HG02571 (cell line): ENCODE measurements at regions not wholly inside any gene's neighbourhood (a gene's known extent, or its start where the extent isn't known, plus 50 kb on each side); places are given as distances from the start of the nearest gene placed in this dataset.
"Not testable (repeated sequence)": the region's sequence is repeated elsewhere in the genome, so short reads cannot be mapped to it uniquely, and the experiment has no call there.

Experiments used
- ATAC-seq: cut with Tn5 transposase; IDR thresholded peaks from one replicate; pipeline ENCODE4 v1.9.1; 2021; ENCODE audit warnings: mild to moderate bottlenecking, moderate library complexity; ENCODE audit not compliant: unreplicated experiment

DNA sequence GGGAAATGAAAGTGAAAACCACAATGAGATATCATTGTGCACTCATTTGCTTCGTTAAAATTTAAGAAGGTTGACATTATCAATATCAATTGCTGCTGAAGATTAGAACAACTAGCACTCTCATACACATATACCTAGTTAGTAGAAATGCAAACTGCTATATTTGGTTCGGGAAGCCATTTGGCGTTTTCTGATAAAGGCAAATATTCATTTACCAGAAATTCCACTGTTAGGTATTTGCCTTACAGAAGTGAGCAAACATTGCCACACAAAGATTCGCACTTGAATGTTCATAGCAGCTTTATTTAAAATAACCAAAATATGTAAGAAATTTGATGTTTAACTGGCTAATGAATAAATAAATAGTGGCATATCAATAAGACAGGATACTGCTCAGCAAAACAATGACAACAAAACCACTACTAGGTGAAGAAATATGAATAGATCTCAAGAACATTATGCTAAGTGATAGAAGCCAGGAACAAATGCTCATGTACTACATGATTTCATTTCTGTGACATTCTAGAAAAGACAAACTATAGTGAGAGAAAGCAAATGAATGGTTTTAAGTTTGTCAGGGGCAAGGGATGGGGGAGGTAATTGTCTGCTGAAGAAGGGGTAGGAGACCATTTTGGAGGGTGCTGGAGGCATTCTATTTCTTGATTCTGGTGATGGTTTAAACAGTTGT lies 387.8 kb downstream of the PTH2R start:
- no peak for ATAC-seq

DNA sequence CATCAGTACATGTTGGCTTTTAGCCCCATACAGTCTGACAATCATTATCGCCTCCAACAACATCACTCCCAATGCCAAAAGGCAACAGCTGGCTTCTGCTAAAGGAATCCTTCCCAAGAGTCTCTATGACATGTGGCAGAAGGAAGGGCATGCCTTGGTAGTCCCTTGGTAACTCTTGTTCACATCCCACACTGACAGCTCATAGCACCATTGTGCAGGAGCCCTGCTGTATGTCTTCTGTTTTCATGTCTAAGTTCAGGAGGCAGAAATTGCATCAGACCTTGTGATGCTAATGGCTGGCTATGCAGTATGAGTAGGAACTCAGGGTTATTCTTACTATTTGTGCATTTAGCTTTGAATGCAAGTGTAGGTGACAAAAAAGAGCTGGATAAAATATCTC lies 392.1 kb downstream of the PTH2R start:
- no peak for ATAC-seq

DNA sequence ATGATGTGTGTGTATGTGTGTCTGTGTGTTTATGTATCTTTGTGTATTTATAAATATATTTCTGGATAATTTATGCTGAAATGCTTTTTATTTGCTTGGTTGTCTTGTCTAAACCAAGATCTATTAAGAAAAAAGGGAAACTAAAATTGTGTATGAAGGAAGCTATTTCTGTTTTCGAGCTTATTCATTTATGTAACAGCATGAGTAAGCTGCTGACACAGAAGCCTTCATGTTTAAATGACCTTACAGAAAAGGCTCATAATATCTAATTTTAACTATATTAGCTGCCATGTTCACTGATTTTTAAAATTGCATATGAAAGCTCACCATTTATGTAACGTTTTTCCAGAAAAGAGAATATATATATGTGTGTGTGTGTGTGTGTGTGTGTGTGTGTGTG lies 392.8 kb downstream of the PTH2R start:
- ATAC-seq, result no peak

DNA sequence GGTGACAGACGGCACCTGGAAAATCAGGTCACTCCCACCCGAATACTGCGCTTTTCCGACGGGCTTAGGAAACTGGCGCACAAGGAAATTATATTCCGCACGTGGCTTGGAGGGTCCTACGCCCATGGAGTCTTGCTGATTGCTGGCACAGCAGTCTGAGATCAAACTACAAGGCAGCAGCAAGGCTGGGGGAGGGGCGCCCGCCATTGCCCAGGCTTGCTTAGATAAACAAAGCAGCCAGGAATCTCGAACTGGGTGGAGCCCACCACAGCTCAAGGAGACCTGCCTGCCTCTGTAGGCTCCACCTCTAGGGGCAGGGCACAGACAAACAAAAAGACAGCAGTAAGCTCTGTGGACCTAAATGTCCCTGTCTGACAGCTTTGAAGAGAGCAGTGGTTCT lies 394.3 kb downstream of the PTH2R start:
- ATAC-seq, result not testable (repeated sequence)

DNA sequence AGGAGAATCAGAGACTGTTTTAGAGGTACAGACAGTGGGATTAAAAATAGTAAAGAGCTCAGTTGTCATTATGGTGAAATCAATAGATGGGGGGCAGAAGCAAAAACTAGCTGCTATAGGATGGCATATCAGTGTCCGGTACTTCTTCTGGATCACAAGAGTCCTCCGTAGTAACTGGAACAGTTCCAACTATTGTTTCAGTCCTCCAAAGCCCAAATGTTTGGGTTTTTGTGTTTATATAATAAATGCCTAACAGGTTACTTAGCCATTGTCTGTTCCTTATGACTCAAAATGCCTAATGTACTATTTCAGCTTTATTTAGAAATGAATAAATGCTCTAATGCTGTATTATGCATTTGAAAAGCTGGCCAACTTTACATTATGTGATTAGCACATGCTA lies 401.2 kb downstream of the PTH2R start:
- no peak for ATAC-seq

DNA sequence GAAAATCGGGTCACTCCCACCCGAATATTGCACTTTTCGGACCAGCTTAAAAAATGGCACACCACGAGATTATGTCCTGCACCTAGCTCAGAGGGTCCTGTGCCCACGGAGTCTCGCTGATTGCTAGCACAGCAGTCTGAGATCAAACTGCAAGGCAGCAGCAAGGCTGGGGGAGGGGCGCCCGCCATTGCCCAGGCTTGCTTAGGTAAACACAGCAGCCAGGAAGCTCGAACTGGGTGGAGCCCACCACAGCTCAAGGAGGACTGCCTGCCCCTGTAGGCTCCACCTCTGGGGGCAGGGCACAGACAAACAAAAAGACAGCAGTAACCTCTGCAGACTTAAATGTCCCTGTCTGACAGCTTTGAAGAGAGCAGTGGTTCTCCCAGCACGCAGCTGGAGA lies 405.3 kb downstream of the PTH2R start:
- ATAC-seq, result not testable (repeated sequence)

DNA sequence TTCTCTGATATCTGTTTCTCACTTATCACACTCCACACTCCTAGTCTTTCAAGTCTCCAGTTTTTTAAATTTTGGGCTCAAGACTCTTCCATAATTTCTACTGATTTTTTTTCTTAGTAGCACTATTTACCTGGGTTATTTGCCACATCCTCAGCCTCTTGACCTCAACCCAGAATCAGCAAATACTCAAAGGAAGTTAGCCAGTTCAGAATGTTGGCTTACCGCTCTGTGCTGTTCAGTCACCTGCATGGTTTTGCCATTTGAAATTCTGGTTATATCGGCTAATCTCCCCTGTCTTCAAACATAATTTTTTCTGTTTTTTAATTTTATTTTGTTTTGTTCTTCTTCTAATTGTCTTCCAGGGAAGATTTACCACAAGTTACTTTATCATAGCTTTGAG lies 412.6 kb downstream of the PTH2R start:
- no peak for ATAC-seq

DNA sequence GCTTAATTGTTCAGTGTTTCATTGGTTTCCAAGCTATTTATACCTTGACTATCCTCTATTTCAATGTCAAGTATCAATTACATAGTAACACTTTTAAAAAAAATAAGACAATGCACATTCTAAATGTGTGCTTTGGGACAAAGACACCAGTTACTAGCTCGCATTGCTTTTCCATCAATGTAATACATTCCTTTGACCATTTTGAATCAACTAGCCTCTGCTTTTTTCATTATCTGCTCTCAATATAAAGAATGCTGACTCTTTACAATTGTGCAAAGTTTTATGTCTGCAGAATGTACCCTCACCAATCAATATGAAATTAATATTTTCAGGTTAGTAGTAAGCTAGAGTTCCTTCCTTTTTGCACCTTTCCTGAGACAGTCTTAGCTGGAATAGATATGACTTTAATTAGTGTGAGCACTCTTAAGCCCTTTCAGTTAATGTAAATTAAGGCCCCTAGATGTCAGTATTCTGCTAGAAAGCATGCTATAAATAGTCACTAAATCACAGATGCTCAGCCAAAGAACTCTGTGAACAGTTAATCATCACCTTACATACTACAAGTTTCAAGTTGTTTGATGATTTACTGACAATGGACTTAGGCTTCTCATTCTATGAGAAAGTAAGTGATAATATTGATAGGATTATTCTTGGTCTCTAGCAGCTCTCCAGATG lies 413.6 kb downstream of the PTH2R start:
- no peak for ATAC-seq

DNA sequence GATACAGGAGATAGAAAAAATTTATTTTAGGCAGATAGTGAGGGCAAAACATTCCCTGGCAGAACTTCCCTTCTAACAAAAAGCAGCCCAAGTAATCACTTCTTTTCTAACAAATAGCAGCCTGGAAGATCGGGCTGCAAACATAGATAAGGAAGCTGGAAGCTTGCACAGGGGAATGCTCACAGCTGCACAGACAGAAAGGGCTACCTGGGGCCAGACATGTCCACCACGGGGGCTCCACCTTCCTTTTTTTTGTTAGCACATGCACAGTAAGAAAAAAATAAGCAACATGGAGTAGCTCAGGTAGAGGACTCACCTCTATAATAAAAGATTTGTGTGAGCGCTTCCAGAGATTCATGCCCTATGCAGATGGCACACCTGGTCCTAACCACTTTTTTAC lies 420.5 kb downstream of the PTH2R start:
- ATAC-seq, result no peak

DNA sequence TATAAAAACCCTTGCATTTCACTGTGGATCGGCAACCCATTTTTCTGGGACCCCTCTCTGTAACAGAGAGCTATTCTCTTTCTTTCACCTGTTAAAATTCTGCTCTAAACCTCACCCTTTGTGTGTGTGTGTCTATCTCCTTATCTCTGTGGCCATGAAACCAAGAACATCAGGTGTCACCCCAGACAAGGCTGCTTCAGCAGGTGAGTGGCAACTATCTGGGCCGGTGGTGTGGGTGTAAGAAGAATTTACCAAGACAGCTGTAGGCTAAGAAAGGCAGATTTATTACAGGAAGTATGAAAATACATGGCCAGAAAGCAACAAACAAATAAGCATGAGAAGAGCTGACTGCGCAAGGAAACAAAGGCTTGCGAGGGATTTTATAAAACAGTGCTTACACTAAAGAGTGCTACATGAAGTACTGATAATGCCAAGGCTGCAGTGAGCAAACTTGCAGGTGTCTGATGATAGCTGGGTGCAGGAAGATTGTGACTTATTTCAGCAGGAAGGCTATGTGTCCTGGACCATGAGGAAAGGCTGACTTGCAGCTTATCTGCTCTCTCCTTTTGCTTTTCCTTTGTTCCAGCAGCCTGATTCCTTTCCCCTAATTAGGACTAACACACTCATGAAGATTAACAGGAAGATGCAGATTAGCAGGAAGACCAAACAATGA lies 421.1 kb downstream of the PTH2R start:
- no peak for ATAC-seq

DNA sequence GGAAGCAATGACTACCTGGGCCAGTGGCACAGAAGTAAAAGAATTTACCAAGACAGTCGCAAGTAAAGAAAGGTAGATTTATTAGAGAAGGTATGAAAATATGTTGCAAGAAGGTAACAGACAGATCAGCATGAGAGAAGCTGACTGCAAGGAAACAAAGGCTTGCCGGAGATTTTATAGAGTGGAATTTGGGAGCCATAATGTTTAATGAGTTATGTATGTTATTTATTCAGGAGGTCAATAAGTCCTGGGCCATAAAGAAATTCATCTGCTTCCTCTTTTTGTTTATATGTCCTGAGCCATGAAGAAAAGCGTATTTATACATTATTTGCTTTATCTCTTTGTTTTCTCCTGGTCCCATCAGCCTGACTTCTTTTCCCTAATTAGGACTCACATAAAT lies 423.6 kb downstream of the PTH2R start:
- no peak for ATAC-seq

DNA sequence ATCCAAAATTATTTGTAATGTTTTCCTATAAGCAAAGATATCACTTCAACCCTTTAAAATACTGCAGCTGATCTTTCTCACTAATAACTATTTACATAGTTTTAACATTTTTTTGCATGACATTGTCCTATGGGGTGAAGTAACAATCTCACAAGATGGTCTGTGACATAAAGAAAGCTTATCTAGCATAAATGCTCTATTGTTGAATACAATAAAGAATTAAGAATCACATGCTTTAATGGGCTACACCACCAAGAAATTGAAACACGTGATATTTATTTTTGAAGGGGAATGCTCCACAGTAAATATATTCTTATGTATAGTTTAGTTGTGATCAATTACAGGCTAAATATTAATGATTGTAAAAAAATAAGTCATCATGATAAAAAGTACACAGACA lies 441.1 kb downstream of the PTH2R start:
- no peak for ATAC-seq

DNA sequence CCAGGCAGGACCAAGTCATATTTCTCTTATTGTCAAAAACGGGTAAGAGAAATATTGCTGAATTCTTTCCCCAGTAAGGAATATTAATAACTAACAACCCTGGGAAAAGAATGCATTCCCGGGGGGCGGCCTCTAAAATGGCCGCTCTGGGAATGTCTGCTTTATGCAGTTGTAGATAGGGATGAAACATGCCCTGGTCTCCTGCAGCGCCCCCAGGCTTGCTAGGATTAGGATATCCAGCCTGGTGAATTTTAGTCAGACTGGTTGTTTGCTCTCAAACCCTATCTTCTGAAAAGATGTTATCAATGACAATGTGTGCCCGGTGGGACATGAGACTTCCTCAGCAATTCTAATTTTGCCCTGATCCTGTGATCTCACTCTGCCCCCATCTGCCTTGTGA lies 448.1 kb downstream of the PTH2R start:
- ATAC-seq, result no peak

DNA sequence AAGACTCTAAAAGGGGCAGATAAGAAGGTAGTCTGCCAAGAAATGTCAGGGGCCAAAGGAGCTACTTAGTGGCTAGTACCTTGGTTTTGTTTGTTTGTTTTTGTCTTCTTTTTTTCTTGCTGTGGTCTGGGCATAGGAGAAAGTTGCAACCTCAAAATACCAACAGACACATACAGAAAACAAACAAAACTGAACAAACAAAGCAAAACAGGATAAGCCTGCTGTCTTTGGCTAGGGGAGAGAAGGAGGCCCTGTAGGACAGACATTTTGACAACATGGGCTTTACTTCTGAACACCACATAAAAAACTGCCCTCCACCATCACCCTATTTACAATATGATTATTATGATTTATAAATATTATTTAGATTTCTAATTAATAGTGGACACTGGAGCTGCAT lies 460.8 kb downstream of the PTH2R start:
- no peak for ATAC-seq

DNA sequence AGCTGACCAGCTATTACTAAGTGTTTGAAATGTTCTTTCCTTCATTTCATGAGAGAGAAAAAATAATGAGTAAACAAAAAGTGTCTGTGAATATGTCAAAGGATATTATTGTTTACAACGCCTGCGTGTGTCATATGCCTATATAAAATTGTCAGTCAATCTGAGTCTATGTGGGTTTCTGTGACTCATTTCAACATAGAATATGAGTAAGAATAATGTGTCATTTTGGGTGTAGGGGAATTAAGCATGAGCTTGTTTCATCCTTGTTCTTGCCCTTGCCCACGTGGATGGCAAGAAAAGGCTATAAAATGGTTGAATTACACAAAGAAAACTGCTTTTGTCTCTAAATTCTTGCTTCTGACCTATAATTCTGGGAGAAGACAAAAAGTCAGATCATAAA lies 466.0 kb downstream of the PTH2R start:
- no peak for ATAC-seq

DNA sequence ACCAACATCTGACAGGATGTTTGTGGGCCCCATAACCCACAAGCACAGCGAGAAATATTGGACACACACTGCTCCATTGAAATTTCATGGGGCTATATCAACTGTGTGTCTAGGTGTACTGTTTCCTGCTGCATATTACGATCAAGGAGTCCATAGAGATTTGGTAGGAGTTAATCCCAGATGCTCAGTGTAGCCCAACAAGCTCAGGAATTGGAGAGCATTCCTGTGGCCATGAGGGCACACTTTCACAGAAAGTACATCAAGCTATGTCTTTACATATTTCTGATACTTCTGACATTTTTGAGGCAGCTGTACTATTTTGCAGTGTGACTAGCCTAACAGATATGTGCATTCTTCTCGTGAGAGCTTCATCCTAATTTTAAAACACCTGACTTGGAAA lies 473.1 kb downstream of the PTH2R start:
- no peak for ATAC-seq

DNA sequence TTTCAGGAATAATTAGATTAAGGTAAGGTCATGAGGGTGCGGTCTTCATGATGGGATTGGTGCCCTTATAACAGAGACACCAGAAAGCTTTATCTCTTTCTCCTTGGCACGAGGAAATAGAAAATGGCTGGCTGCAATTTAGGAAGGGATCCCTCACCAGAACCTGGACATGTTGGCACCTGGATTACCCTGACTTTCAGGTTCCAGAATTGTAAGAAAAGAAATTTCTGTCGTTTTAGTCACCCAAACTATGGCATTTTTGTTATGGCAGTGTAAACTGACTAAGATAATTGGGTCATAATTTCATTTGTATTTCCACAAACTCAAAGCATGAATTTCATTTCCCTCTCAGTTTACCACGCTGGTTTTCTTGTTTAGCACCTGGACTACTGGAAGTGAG lies 473.6 kb downstream of the PTH2R start:
- ATAC-seq, result no peak

DNA sequence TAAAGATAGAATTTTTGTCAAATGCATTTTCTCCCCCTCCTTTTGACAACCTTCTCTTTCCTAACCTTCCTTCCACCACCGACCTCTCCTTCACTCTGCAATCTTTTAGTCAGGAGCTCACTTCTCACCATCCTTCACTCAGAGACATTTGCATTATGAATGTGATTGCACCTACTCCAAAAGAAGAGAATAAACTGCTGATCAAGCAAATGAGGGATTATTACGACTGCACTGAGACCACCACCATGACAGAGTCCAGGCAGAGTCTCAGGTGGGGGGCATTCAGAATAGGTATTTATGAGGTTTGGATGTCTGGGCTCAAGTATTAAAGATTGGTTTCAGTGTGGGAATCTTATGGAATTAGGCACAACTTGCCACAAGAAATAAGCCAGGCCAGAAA lies 483.9 kb downstream of the PTH2R start:
- ATAC-seq, result no peak

DNA sequence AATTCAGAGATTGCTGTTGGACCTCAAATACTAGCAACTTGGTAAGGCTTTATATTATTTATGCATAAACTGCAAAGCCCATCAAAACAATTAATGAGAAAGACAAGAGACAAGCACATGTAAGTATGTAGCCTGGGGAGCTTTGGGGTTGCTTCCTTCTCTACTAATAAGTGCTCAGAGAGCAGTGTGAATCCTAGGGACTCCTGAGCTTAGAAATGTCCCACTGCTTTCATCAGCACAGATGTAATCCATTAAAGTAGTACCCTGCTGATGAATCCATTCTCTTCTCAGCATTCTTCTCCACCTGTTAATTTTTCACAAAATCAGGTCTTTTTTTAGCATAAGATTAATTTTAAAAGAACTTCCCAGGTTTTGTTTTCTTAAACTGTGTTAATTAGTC lies 485.6 kb downstream of the PTH2R start:
- no peak for ATAC-seq

DNA sequence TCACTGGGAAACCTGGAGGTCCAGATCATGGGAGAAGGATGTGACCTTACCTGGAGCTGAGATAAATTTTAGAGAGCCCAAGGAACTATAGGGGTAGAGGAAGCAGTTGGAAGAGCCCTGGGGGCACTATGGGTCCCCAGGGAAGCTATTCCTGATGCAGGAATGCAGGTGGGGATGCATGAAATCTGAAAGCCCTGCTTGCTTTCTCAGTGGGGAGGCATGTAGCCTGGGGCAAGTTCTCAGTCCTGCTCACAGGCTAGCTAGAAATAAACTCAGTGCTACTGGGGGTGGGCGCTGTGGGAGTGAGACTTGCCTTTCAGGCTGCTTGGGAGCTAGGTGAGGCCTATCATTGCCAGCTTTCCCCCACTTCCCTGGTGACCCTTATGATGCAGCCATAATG lies 499.7 kb downstream of the PTH2R start:
- ATAC-seq, result no peak

DNA sequence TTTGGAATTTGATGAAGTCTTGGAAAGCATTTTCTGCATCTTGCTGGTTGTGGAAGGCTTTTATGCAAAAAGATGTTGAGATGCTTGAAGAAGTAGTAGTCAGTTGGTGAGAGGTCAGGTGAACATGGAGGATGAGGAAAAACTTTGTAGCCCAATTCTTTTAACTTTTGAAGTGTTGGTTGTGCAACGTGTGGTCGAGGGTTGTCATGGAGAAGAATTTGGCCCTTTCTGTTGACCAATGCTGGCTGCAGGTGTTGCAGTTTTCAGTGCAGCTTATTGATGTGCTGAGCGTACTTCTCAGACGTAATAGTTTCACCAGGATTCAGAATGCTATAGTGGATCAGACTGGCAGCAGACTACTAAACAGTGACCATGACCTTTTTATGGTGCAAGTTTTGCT lies 508.4 kb upstream of the MAP2 start:
- ATAC-seq, result no peak

DNA sequence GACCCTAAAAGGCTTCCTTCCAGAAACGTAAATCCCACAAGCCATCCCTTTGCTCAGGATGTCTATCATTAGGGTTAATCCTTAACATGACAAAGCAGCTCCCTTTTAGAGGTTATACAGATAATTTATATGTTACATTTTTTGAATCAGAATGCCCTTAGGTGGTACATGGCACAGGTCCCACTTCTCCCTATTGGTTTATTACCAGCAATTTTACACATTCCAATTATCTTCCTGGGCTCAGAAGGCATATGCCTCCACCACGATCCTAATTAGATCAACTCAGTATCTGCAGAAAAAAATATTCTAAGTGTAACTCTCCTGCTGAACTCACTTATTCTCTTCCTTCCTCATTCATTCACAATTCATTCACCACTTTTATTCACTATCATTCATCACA lies 507.0 kb upstream of the MAP2 start:
- ATAC-seq, result no peak
